Astrocyte of the spinal cord (primary cell): ENCODE measurements at regions not wholly inside any gene's neighbourhood (a gene's known extent, or its start where the extent isn't known, plus 50 kb on each side); places are given as distances from the start of the nearest gene placed in this dataset.

Experiments
- DNase-seq: peaks from one replicate; pipeline ENCODE4 v3.0.0; 2011; ENCODE audit warnings: low read depth, low spot score
- H3K4me3 ChIP-seq: 2 replicates; pipeline ENCODE4 v1.5.1; 2011; ENCODE audit warnings: low read depth, mild to moderate bottlenecking, low read length, moderate library complexity
- in situ Hi-C: cut with HindIII; loops from 2 replicates; pipeline ENCODE4 v1.10.0; 2017; ENCODE audit warnings: low sequenced_read_pairs
- TF ChIP-seq, protein P1 (sequence below): IDR thresholded peaks from 2 replicates; pipeline ENCODE4 v1.5.1; 2012; ENCODE audit warnings: low read depth, mild to moderate bottlenecking, low read length, inconsistent platforms

GRCh38 chr17:73942703-73943415 lies 260.6 kb upstream of the RPL38 start:
- in situ Hi-C loops: no loop called here
- no peak overlapping the region for H3K4me3 ChIP-seq
- TF ChIP-seq, protein P1, sequence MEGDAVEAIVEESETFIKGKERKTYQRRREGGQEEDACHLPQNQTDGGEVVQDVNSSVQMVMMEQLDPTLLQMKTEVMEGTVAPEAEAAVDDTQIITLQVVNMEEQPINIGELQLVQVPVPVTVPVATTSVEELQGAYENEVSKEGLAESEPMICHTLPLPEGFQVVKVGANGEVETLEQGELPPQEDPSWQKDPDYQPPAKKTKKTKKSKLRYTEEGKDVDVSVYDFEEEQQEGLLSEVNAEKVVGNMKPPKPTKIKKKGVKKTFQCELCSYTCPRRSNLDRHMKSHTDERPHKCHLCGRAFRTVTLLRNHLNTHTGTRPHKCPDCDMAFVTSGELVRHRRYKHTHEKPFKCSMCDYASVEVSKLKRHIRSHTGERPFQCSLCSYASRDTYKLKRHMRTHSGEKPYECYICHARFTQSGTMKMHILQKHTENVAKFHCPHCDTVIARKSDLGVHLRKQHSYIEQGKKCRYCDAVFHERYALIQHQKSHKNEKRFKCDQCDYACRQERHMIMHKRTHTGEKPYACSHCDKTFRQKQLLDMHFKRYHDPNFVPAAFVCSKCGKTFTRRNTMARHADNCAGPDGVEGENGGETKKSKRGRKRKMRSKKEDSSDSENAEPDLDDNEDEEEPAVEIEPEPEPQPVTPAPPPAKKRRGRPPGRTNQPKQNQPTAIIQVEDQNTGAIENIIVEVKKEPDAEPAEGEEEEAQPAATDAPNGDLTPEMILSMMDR: no peak
- DNase-seq: no peak

DNA sequence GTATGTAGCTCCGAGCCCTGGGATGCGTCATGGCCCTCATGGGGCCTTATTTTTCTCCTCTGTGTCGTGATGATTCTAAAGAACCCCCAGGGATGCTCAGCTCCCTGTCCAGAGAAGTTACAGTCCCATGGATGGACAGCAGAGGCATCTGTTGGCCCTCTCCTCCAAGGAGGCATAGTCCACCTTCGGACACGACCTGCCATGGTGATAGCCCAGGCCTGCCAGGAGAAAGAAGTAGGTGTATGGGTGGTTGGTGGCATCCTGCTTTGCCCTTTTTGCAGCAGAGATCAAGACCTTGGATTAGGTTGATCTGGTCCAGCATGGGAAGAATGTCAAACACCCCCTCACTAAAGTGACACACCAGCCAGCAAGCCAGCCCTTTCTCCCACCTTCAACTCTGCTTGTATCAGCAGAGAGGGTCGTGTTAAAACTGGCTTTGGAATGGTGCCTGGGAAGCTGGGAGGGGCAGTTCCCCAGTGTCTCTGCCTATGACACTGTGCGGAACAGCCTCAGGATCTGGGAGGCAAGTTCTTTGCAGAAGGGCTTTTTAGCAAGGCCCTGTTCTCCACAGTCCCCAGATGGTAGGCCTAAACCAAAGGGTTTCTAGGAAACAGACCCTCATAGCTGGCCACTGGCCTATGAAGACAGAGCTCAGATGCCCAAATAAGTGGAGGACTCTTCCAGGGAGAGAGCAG lies 259.9 kb upstream of the RPL38 start:
- DNase-seq: no peak
- no peak overlapping the region for H3K4me3 ChIP-seq
- TF ChIP-seq, protein P1: no peak
- in situ Hi-C loops: no loop called here

DNA sequence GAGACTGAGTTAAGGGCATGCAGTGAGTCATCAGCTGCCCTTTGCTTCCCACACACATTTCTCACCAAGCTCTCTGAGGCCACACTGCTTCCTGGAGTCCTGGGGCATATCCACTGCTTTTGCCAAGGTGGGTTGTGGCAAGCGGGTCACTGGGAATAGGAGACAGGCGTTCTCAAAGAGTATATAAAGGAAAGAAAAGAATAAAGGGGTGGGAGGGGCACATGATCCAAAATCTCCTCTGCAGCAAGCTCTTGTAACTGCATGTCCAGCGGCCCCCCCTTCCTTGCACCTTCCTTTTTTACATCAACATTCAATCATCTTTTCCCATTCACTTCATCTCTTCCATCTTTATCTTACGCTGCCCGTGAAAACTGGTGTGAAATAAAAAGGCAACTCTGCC lies 259.1 kb upstream of the RPL38 start:
- no peak overlapping the region for H3K4me3 ChIP-seq
- in situ Hi-C loops: no loop called here
- TF ChIP-seq, protein P1: no peak
- no peak for DNase-seq

- no peak for DNase-seq
- TF ChIP-seq, protein P1: no peak
- in situ Hi-C loops: no loop called here
- no peak overlapping the region for H3K4me3 ChIP-seq
Observed at GRCh38 chr17:73947281-73947965, 256.1 kb upstream of the RPL38 start.

- in situ Hi-C loops: no loop called here
- TF ChIP-seq, protein P1: no peak
- H3K4me3 ChIP-seq: no peak overlapping the region
- no peak for DNase-seq
Observed at GRCh38 chr17:73947966-73948355, 255.5 kb upstream of the RPL38 start.

DNA sequence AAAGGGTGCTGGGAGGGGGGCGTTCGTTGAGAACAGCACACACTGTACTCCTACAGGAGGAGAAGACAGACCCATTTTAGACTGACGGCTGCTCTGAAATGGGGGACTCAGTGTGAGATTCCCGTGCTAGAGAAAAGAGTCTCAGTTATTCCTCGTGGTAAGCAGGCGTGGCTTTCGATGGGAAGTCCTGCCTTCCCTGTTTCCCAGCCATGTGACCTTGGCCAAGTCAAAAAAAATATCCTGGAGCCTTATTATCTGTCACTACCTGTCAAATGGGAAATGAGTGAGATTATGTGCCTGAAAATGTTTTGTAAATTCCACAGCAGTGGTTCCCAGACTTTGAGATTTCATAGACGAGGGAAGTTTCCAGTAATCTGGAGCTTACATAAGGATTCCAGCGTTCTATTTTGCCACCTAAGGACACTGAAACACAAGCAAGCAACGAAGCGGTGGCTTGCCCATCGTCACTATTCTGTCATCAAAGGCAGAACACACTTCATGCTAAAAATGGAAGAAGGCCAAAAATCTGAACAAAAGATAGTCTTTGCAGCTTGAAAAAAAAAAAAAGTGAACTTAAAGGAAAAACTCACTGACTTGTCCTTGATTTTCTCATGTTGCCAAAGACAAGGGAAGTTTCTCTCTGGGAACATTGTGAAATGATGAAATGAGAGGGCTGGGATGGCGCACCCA lies 253.4 kb upstream of the RPL38 start:
- DNase-seq: no peak
- H3K4me3 ChIP-seq: no peak overlapping the region
- TF ChIP-seq, protein P1: no peak
- in situ Hi-C loops: no loop called here
